ENCODE measurements at regions not wholly inside any gene's neighbourhood (a gene's known extent, or its start where the extent isn't known, plus 50 kb on each side); places are given as distances from the start of the nearest gene placed in this dataset.
"Not testable (repeated sequence)": the region's sequence is repeated elsewhere in the genome, so short reads cannot be mapped to it uniquely, and the experiment has no call there.

GRCh38 chr11:25242928-25243327 is 746.1 kb downstream of the LUZP2 start:
- H3K4me3 ChIP-seq (ENCODE audit: low read depth, poor library complexity, severe bottlenecking): no peak overlapping the region
- intact Hi-C loops (cut with DNase I; ENCODE audit: low total_unique reads): no loop called here
- DNase-seq (ENCODE audit: low spot score in 2 of 2): no peak
- TF ChIP-seq POLR2A (IDR thresholded peaks at IDR 0.05) (no peak), CTCF (IDR thresholded peaks at IDR 0.05) (no peak)

DNA sequence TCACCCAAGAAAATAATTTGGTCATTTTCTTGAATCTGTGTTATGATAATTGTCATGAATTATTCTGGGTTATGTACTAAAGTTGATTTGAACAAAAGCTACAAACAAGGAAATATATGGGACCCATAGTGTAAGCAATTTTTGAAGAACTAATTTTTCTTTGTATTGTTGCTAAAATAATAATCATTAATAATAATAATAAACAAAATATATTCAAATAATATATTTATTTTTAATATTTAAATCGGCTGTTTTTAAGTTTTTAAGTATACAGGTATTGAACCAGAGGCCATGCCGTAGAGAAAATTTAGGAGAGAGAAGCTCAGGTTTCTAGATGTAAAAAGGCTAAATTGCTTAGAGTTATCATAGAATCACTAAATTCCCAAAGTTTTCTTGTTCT is 747.3 kb downstream of the LUZP2 start:
- 92 to 94% methylated on average over 2 of the region's 2 CpGs for whole genome bisulfite sequencing, 2 donors

DNA sequence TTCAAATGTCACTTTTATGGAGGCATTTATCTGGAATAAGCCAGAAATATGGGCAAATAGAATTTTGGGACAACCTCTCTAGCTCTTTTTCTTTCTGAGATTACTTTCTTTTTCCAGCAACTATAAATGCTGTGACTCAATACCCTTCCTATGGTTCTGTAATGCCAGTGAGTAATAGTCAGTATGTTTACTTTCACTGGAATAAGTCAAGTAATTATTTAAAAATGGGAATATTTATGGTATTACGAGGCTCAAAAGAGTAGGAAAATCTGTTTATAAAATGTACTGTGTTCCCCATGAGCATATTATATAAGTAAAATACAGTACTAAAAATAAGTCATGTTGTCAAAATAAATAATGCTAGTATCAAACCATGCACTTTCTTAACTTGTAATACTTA is 750.5 kb downstream of the LUZP2 start:
- no peak for DNase-seq (ENCODE audit: low spot score in 2 of 2)
- no peak overlapping the region for H3K4me3 ChIP-seq (ENCODE audit: low read depth, poor library complexity, severe bottlenecking)
- intact Hi-C loops (cut with DNase I; ENCODE audit: low total_unique reads): no loop called here
- 0 to 37% methylated on average over 1 of the region's 1 CpG for WGBS, 2 donors
- no peak for TF ChIP-seq POLR2A (IDR thresholded peaks at IDR 0.05)
- no peak for TF ChIP-seq CTCF (IDR thresholded peaks at IDR 0.05)

More for the DNA sequence above, 747.3 kb downstream of the LUZP2 start:
- intact Hi-C loops (cut with DNase I; ENCODE audit: low total_unique reads): no loop called here
- no peak for TF ChIP-seq POLR2A (IDR thresholded peaks at IDR 0.05)
- no peak for TF ChIP-seq CTCF (IDR thresholded peaks at IDR 0.05)
- no peak overlapping the region for H3K4me3 ChIP-seq (ENCODE audit: low read depth, poor library complexity, severe bottlenecking)
- DNase-seq (ENCODE audit: low spot score in 2 of 2): no peak

GRCh38 chr11:25252854-25253253 is 756.0 kb downstream of the LUZP2 start:
- WGBS, 2 donors: 80 to 85% methylated on average over 4 of the region's 4 CpGs
- DNase-seq (ENCODE audit: low spot score in 2 of 2): no peak
- intact Hi-C loops (cut with DNase I; ENCODE audit: low total_unique reads): no loop called here
- no peak for TF ChIP-seq CTCF (IDR thresholded peaks at IDR 0.05)
- TF ChIP-seq POLR2A (IDR thresholded peaks at IDR 0.05): no peak
- no peak overlapping the region for H3K4me3 ChIP-seq (ENCODE audit: low read depth, poor library complexity, severe bottlenecking)

- 77 to 87% methylated on average over 4 of the region's 4 CpGs for WGBS, 2 donors
- H3K4me3 ChIP-seq (ENCODE audit: low read depth, poor library complexity, severe bottlenecking); intact Hi-C loops (cut with DNase I; ENCODE audit: low total_unique reads); DNase-seq (ENCODE audit: low spot score in 2 of 2): not testable (repeated sequence)
These were observed 767.0 kb downstream of the LUZP2 start for GRCh38 chr11:25263861-25264260.

DNA sequence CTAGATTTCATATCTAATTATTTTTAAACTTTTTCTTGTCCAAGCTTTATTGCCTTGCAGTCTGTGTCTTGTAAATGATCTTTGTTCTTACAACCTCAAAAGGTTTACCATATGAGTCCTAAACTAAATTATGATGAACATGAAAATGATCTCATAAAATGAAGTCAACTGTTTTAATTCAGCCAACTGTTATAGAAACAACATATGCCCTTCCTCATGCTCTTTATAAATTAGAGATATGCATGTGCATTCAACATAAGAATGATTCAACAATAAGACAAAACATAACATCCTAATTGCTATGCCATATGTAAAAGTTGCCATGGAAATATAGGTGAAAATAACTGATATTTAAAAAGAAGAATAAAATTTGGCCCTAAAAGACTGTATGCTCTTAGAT is 774.4 kb downstream of the LUZP2 start:
- no peak overlapping the region for H3K4me3 ChIP-seq (ENCODE audit: low read depth, poor library complexity, severe bottlenecking)
- TF ChIP-seq POLR2A (IDR thresholded peaks at IDR 0.05) (no peak), CTCF (IDR thresholded peaks at IDR 0.05) (no peak)
- intact Hi-C loops (cut with DNase I; ENCODE audit: low total_unique reads): no loop called here
- DNase-seq (ENCODE audit: low spot score in 2 of 2): no peak
